ENCODE measurements at regions not wholly inside any gene's neighbourhood (a gene's known extent, or its start where the extent isn't known, plus 50 kb on each side); places are given as distances from the start of the nearest gene placed in this dataset.

DNA sequence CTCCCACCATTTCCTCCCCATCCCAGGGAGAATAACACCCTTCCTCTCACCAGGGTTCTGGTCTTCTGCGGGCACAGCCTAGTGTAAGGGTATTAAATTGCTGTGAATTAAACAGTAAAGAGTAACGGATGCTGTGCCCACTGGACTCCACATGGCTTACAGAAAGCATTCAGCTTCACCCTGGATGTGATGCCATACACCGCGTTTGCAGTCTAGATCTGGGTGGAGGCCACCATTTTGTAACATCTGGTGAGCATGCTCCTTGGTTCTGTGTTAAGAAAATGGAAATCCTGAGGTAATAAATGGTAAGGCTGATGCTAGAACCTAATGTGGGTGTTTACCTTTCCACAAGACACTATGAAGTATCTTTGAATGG, 331.8 kb upstream of the B3GAT1 start:
- Histone ChIP-seq H3K27me3 (ENCODE audit: insufficient read depth, low read length) (no peaks in the 10 kb centered on the region), H3K27ac (ENCODE audit: low read depth, low read length, poor library complexity, severe bottlenecking) (no peak overlapping the region), H2AFZ (ENCODE audit: low read length) (no peak overlapping the region), H3K4me1 (ENCODE audit: insufficient read depth, low read length, severe bottlenecking) (no peaks in the 10 kb centered on the region), H4K20me1 (ENCODE audit: insufficient read depth, low read length) (no peaks in the 10 kb centered on the region), H3K79me2 (ENCODE audit: insufficient read depth, low read length) (no peaks in the 10 kb centered on the region), H3K4me2 (ENCODE audit: low read length) (no peak overlapping the region), H3K36me3 (ENCODE audit: insufficient read depth, low read length) (no peaks in the 10 kb centered on the region), H3F3A (ENCODE audit: insufficient read depth, low read length) (no peaks in the 10 kb centered on the region), H3K9ac (ENCODE audit: low read length) (no peak overlapping the region), H3K4me3 (ENCODE audit: low read depth, low read length, poor library complexity, severe bottlenecking) (no peak overlapping the region), H3K9me2 (ENCODE audit: low read depth, low read length) (no peaks in the 10 kb centered on the region), H3K9me3 (ENCODE audit: low read length) (no peaks in the 10 kb centered on the region)
- TF ChIP-seq CTCF (IDR thresholded peaks at IDR 0.05; ENCODE audit: low read length) (no peak), EZH2 (IDR thresholded peaks at IDR 0.05; ENCODE audit: borderline replicate concordance, low read length) (no peak)

GRCh38 chr11:134742956-134743819, 331.1 kb upstream of the B3GAT1 start:
- H3K4me3 ChIP-seq (ENCODE audit: low read depth, low read length, poor library complexity, severe bottlenecking): no peak overlapping the region
- H3K9me2 ChIP-seq (ENCODE audit: low read depth, low read length): no peaks in the 10 kb centered on the region
- no peaks in the 10 kb centered on the region for H3K27me3 ChIP-seq (ENCODE audit: insufficient read depth, low read length)
- no peaks in the 10 kb centered on the region for H3K36me3 ChIP-seq (ENCODE audit: insufficient read depth, low read length)
- H3K9ac ChIP-seq (ENCODE audit: low read length): no peak overlapping the region
- H4K20me1 ChIP-seq (ENCODE audit: insufficient read depth, low read length): no peaks in the 10 kb centered on the region
- no peak overlapping the region for H2AFZ ChIP-seq (ENCODE audit: low read length)
- H3K9me3 ChIP-seq (ENCODE audit: low read length): no peaks in the 10 kb centered on the region
- H3K4me1 ChIP-seq (ENCODE audit: insufficient read depth, low read length, severe bottlenecking): no peaks in the 10 kb centered on the region
- no peak overlapping the region for H3K27ac ChIP-seq (ENCODE audit: low read depth, low read length, poor library complexity, severe bottlenecking)
- no peak overlapping the region for H3K4me2 ChIP-seq (ENCODE audit: low read length)
- TF ChIP-seq CTCF (IDR thresholded peaks at IDR 0.05; ENCODE audit: low read length): no peak
- no peak for TF ChIP-seq EZH2 (IDR thresholded peaks at IDR 0.05; ENCODE audit: borderline replicate concordance, low read length)
- H3K79me2 ChIP-seq (ENCODE audit: insufficient read depth, low read length): no peaks in the 10 kb centered on the region
- no peaks in the 10 kb centered on the region for H3F3A ChIP-seq (ENCODE audit: insufficient read depth, low read length)

GRCh38 chr11:134742224-134742612, 330.2 kb upstream of the B3GAT1 start:
- H3K79me2 ChIP-seq (ENCODE audit: insufficient read depth, low read length): no peaks in the 10 kb centered on the region
- H3K9me3 ChIP-seq (ENCODE audit: low read length): no peaks in the 10 kb centered on the region
- H3K9ac ChIP-seq (ENCODE audit: low read length): no peak overlapping the region
- H3K27me3 ChIP-seq (ENCODE audit: insufficient read depth, low read length): no peaks in the 10 kb centered on the region
- H3F3A ChIP-seq (ENCODE audit: insufficient read depth, low read length): no peaks in the 10 kb centered on the region
- H3K27ac ChIP-seq (ENCODE audit: low read depth, low read length, poor library complexity, severe bottlenecking): no peak overlapping the region
- no peaks in the 10 kb centered on the region for H3K9me2 ChIP-seq (ENCODE audit: low read depth, low read length)
- H3K4me1 ChIP-seq (ENCODE audit: insufficient read depth, low read length, severe bottlenecking): no peaks in the 10 kb centered on the region
- no peaks in the 10 kb centered on the region for H4K20me1 ChIP-seq (ENCODE audit: insufficient read depth, low read length)
- no peak overlapping the region for H2AFZ ChIP-seq (ENCODE audit: low read length)
- no peak overlapping the region for H3K4me3 ChIP-seq (ENCODE audit: low read depth, low read length, poor library complexity, severe bottlenecking)
- no peak for TF ChIP-seq EZH2 (IDR thresholded peaks at IDR 0.05; ENCODE audit: borderline replicate concordance, low read length)
- H3K36me3 ChIP-seq (ENCODE audit: insufficient read depth, low read length): no peaks in the 10 kb centered on the region
- no peak overlapping the region for H3K4me2 ChIP-seq (ENCODE audit: low read length)

All from OCI-LY1 (cell line).